GM23338 (cell line): ENCODE measurements at regions not wholly inside any gene's neighbourhood (a gene's known extent, or its start where the extent isn't known, plus 50 kb on each side); places are given as distances from the start of the nearest gene placed in this dataset.

Experiments
- ATAC-seq: fragments of 200-7000 bp; cut with Tn5 transposase; 3 replicates; pipeline ENCODE4 v1.9.1; 2020
- DNase-seq: peaks from one replicate; pipeline ENCODE4 v3.0.0-alpha.2; 2015; ENCODE audit warnings: low spot score
- H2AFZ ChIP-seq: fragments of 200-600 bp; sonication (generic); 2 replicates; pipeline ENCODE4 v1.8.0; 2016; ENCODE audit warnings: antibody characterized with exemption, mild to moderate bottlenecking, moderate library complexity
- H3F3A ChIP-seq: fragments of 200-600 bp; sonication (generic); replicated peaks from 2 replicates; pipeline ENCODE4 v1.8.0; 2017; ENCODE audit warnings: antibody characterized with exemption, mixed run types, low read depth
- H3K27ac ChIP-seq: fragments of 200-600 bp; sonication (generic); 2 replicates; pipeline ENCODE4 v1.6.1; 2016; ENCODE audit warnings: low read depth
- H3K27me3 ChIP-seq: fragments of 200-600 bp; sonication (generic); 2 replicates; pipeline ENCODE4 v1.8.0; 2016; ENCODE audit warnings: mild to moderate bottlenecking, mixed run types, moderate library complexity; ENCODE audit not compliant: insufficient read depth
- H3K36me3 ChIP-seq: fragments of 200-600 bp; sonication (generic); 2 replicates; pipeline ENCODE4 v1.8.0; 2016; ENCODE audit warnings: mild to moderate bottlenecking; ENCODE audit not compliant: insufficient read depth
- H3K4me1 ChIP-seq: fragments of 200-600 bp; sonication (generic); 2 replicates; pipeline ENCODE4 v1.8.0; 2016; ENCODE audit warnings: mild to moderate bottlenecking, moderate library complexity; ENCODE audit not compliant: insufficient read depth
- H3K4me2 ChIP-seq: fragments of 200-600 bp; sonication (generic); 2 replicates; pipeline ENCODE4 v1.7.1; 2017; ENCODE audit warnings: mixed run types
- H3K4me3 ChIP-seq: fragments of 200-600 bp; sonication (generic); 2 replicates; pipeline ENCODE4 v1.6.1; 2016; ENCODE audit warnings: mixed run types
- H3K79me2 ChIP-seq: fragments of 200-600 bp; sonication (generic); replicated peaks from 2 replicates; pipeline ENCODE4 v1.8.0; 2017; ENCODE audit warnings: mild to moderate bottlenecking; ENCODE audit not compliant: insufficient read depth
- H3K9me2 ChIP-seq: fragments of 200-600 bp; sonication (generic); 2 replicates; pipeline ENCODE4 v1.8.0; 2017; ENCODE audit not compliant: insufficient read depth
- H4K20me1 ChIP-seq: fragments of 200-600 bp; sonication (generic); replicated peaks from 2 replicates; pipeline ENCODE4 v1.8.0; 2017; ENCODE audit warnings: mild to moderate bottlenecking; ENCODE audit not compliant: insufficient read depth
- H3K27ac Mint-ChIP-seq: 2 replicates; pipeline ENCODE4 v1.8.0; 2020; ENCODE audit warnings: inconsistent platforms, mild to moderate bottlenecking, moderate library complexity, mixed read lengths
- H3K27me3 Mint-ChIP-seq: 3 replicates; pipeline ENCODE4 v1.8.0; 2022; ENCODE audit warnings: low read depth, mild to moderate bottlenecking, moderate library complexity, mixed read lengths, inconsistent platforms; ENCODE audit not compliant: insufficient read depth, poor library complexity
- H3K36me3 Mint-ChIP-seq: 3 replicates; pipeline ENCODE4 v1.8.0; 2021; ENCODE audit warnings: low read depth, mild to moderate bottlenecking, inconsistent platforms, moderate library complexity, mixed read lengths
- H3K4me1 Mint-ChIP-seq: 3 replicates; pipeline ENCODE4 v1.8.0; 2020; ENCODE audit warnings: mild to moderate bottlenecking, inconsistent platforms, mixed read lengths
- H3K4me3 Mint-ChIP-seq: 3 replicates; pipeline ENCODE4 v1.8.0; 2021; ENCODE audit warnings: moderate library complexity, mild to moderate bottlenecking, inconsistent platforms, mixed read lengths
- H3K9me3 Mint-ChIP-seq: 3 replicates; pipeline ENCODE4 v1.8.0; 2020; ENCODE audit warnings: moderate library complexity, mild to moderate bottlenecking, inconsistent platforms, mixed read lengths
- CREB1 ChIP-seq: fragments of 250-450 bp; sonication (Bioruptor Pico); IDR thresholded peaks from 2 replicates; pipeline ENCODE4 v1.5.0; 2020; ENCODE audit warnings: low read depth, mild to moderate bottlenecking, moderate library complexity
- EZH2 ChIP-seq: fragments of 200-600 bp; sonication (generic); IDR thresholded peaks from one replicate; pipeline ENCODE4 v1.8.0; 2017; ENCODE audit warnings: antibody characterized with exemption, mild to moderate bottlenecking, low read depth; ENCODE audit not compliant: unreplicated experiment
- EZH2phosphoT487 ChIP-seq: fragments of 200-600 bp; sonication (generic); IDR thresholded peaks from one replicate; pipeline ENCODE4 v1.8.1; 2018; ENCODE audit warnings: antibody characterized with exemption; ENCODE audit not compliant: unreplicated experiment
- JUNB ChIP-seq: IDR thresholded peaks from one replicate; pipeline ENCODE4 v1.6.1; 2016; ENCODE audit warnings: antibody characterized with exemption; ENCODE audit not compliant: unreplicated experiment
- NANOG ChIP-seq: IDR thresholded peaks from 2 replicates; pipeline ENCODE4 v1.6.1; 2016; ENCODE audit warnings: antibody characterized with exemption, borderline replicate concordance
- POLR2AphosphoS5 ChIP-seq: IDR thresholded peaks from 2 replicates; pipeline ENCODE4 v1.6.1; 2016; ENCODE audit warnings: antibody characterized with exemption, low read depth
- STAT1 ChIP-seq: IDR thresholded peaks from one replicate; pipeline ENCODE4 v1.6.1; 2016; ENCODE audit warnings: antibody characterized with exemption; ENCODE audit not compliant: unreplicated experiment
- ZNF114 ChIP-seq: fragments of 250-450 bp; sonication (Bioruptor Pico); IDR thresholded peaks from 2 replicates; pipeline ENCODE4 v1.5.0; 2020; ENCODE audit warnings: mild to moderate bottlenecking, moderate library complexity
- ZNF331 ChIP-seq: fragments of 250-450 bp; sonication (Bioruptor Pico); IDR thresholded peaks from 2 replicates; pipeline ENCODE4 v1.5.0; 2020; ENCODE audit warnings: low read depth, mild to moderate bottlenecking, moderate library complexity
- TF ChIP-seq, protein P1 (sequence below): fragments of 250-450 bp; sonication (Bioruptor Pico); IDR thresholded peaks from 2 replicates; pipeline ENCODE4 v1.5.0; 2020; ENCODE audit warnings: mild to moderate bottlenecking, moderate library complexity
- TF ChIP-seq, protein P2 (sequence below): IDR thresholded peaks from one replicate; pipeline ENCODE4 v1.6.1; 2018; ENCODE audit warnings: antibody characterized with exemption; ENCODE audit not compliant: unreplicated experiment
- TF ChIP-seq, protein P3 (sequence below), 2 experiments: fragments of 200-600 bp in 1 of 2; sonication (generic) in 1 of 2; conservative IDR thresholded peaks; 2 replicates each; pipeline versions ENCODE4 v1.5.1 to v1.6.1; 2016 to 2017; ENCODE audit warnings: antibody characterized with exemption in 2 of 2, low read depth in 2 of 2, mild to moderate bottlenecking in 2 of 2, moderate library complexity in 1 of 2
- TF ChIP-seq, protein P4 (sequence below): IDR thresholded peaks from 2 replicates; pipeline ENCODE4 v1.6.1; 2016; ENCODE audit warnings: antibody characterized with exemption

DNA sequence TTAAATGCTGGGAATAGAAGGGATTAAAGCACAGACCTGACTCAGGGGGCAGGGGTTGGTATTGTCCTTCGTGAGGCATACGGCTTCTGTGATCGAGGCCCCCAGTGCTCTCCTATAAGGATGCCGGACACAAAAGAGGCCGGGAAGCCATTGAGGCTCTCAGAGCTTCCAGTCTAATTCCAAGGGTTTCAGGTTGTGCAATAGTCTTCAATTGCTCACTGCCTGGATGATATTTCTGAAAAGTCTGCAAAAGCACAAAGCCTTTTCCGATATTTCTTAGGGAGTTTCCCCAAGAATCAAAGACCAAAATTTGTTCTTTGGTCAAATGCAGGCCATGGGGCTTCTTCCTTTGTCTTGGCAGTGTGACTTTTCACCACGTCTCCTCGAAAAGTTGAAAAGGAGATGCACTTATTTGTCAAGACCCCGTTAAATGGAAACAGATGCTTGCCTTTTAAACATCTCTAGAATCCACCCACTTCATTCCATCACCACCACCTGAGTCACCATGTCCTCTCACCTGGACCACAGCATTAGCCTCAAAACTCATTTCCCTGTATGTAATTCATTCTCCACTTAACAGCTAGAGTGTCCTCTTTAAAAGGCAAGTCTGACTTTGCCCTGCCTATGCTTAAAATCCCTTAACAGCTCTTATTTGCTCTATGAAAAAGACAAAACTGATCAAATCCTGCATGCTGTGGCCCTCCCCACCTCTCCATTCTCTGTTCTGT is 134.8 kb upstream of the NAMPT start:
- TF ChIP-seq, protein P1, sequence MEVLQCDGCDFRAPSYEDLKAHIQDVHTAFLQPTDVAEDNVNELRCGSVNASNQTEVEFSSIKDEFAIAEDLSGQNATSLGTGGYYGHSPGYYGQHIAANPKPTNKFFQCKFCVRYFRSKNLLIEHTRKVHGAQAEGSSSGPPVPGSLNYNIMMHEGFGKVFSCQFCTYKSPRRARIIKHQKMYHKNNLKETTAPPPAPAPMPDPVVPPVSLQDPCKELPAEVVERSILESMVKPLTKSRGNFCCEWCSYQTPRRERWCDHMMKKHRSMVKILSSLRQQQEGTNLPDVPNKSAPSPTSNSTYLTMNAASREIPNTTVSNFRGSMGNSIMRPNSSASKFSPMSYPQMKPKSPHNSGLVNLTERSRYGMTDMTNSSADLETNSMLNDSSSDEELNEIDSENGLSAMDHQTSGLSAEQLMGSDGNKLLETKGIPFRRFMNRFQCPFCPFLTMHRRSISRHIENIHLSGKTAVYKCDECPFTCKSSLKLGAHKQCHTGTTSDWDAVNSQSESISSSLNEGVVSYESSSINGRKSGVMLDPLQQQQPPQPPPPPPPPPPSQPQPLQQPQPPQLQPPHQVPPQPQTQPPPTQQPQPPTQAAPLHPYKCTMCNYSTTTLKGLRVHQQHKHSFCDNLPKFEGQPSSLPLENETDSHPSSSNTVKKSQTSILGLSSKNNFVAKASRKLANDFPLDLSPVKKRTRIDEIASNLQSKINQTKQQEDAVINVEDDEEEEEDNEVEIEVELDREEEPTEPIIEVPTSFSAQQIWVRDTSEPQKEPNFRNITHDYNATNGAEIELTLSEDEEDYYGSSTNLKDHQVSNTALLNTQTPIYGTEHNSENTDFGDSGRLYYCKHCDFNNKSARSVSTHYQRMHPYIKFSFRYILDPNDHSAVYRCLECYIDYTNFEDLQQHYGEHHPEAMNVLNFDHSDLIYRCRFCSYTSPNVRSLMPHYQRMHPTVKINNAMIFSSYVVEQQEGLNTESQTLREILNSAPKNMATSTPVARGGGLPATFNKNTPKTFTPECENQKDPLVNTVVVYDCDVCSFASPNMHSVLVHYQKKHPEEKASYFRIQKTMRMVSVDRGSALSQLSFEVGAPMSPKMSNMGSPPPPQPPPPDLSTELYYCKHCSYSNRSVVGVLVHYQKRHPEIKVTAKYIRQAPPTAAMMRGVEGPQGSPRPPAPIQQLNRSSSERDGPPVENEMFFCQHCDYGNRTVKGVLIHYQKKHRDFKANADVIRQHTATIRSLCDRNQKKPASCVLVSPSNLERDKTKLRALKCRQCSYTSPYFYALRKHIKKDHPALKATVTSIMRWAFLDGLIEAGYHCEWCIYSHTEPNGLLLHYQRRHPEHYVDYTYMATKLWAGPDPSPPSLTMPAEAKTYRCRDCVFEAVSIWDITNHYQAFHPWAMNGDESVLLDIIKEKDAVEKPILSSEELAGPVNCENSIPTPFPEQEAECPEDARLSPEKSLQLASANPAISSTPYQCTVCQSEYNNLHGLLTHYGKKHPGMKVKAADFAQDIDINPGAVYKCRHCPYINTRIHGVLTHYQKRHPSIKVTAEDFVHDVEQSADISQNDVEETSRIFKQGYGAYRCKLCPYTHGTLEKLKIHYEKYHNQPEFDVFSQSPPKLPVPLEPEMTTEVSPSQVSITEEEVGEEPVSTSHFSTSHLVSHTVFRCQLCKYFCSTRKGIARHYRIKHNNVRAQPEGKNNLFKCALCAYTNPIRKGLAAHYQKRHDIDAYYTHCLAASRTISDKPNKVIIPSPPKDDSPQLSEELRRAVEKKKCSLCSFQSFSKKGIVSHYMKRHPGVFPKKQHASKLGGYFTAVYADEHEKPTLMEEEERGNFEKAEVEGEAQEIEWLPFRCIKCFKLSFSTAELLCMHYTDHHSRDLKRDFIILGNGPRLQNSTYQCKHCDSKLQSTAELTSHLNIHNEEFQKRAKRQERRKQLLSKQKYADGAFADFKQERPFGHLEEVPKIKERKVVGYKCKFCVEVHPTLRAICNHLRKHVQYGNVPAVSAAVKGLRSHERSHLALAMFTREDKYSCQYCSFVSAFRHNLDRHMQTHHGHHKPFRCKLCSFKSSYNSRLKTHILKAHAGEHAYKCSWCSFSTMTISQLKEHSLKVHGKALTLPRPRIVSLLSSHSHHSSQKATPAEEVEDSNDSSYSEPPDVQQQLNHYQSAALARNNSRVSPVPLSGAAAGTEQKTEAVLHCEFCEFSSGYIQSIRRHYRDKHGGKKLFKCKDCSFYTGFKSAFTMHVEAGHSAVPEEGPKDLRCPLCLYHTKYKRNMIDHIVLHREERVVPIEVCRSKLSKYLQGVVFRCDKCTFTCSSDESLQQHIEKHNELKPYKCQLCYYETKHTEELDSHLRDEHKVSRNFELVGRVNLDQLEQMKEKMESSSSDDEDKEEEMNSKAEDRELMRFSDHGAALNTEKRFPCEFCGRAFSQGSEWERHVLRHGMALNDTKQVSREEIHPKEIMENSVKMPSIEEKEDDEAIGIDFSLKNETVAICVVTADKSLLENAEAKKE (CRISPR knock-in tag): no peak
- TF ChIP-seq EZH2: no peak
- TF ChIP-seq ZNF114 (CRISPR knock-in tag): no peak
- TF ChIP-seq, protein P2, sequence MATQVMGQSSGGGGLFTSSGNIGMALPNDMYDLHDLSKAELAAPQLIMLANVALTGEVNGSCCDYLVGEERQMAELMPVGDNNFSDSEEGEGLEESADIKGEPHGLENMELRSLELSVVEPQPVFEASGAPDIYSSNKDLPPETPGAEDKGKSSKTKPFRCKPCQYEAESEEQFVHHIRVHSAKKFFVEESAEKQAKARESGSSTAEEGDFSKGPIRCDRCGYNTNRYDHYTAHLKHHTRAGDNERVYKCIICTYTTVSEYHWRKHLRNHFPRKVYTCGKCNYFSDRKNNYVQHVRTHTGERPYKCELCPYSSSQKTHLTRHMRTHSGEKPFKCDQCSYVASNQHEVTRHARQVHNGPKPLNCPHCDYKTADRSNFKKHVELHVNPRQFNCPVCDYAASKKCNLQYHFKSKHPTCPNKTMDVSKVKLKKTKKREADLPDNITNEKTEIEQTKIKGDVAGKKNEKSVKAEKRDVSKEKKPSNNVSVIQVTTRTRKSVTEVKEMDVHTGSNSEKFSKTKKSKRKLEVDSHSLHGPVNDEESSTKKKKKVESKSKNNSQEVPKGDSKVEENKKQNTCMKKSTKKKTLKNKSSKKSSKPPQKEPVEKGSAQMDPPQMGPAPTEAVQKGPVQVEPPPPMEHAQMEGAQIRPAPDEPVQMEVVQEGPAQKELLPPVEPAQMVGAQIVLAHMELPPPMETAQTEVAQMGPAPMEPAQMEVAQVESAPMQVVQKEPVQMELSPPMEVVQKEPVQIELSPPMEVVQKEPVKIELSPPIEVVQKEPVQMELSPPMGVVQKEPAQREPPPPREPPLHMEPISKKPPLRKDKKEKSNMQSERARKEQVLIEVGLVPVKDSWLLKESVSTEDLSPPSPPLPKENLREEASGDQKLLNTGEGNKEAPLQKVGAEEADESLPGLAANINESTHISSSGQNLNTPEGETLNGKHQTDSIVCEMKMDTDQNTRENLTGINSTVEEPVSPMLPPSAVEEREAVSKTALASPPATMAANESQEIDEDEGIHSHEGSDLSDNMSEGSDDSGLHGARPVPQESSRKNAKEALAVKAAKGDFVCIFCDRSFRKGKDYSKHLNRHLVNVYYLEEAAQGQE: no peak
- no peak for TF ChIP-seq NANOG
- no peak for TF ChIP-seq JUNB
- TF ChIP-seq ZNF331 (CRISPR knock-in tag): no peak
- no peak for TF ChIP-seq POLR2AphosphoS5
- TF ChIP-seq CREB1 (CRISPR knock-in tag): no peak
- TF ChIP-seq, protein P3, sequence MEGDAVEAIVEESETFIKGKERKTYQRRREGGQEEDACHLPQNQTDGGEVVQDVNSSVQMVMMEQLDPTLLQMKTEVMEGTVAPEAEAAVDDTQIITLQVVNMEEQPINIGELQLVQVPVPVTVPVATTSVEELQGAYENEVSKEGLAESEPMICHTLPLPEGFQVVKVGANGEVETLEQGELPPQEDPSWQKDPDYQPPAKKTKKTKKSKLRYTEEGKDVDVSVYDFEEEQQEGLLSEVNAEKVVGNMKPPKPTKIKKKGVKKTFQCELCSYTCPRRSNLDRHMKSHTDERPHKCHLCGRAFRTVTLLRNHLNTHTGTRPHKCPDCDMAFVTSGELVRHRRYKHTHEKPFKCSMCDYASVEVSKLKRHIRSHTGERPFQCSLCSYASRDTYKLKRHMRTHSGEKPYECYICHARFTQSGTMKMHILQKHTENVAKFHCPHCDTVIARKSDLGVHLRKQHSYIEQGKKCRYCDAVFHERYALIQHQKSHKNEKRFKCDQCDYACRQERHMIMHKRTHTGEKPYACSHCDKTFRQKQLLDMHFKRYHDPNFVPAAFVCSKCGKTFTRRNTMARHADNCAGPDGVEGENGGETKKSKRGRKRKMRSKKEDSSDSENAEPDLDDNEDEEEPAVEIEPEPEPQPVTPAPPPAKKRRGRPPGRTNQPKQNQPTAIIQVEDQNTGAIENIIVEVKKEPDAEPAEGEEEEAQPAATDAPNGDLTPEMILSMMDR (conservative IDR thresholded peaks at IDR 0.05; ENCODE audit: low read depth in 2 of 2): no peak
- TF ChIP-seq STAT1: no peak
- TF ChIP-seq EZH2phosphoT487: no peak
- TF ChIP-seq, protein P4, sequence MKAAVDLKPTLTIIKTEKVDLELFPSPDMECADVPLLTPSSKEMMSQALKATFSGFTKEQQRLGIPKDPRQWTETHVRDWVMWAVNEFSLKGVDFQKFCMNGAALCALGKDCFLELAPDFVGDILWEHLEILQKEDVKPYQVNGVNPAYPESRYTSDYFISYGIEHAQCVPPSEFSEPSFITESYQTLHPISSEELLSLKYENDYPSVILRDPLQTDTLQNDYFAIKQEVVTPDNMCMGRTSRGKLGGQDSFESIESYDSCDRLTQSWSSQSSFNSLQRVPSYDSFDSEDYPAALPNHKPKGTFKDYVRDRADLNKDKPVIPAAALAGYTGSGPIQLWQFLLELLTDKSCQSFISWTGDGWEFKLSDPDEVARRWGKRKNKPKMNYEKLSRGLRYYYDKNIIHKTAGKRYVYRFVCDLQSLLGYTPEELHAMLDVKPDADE: no peak
- H3K9me3 Mint-ChIP-seq: peaks cover 5% of the 10 kb centered on the region; the same call in 2 of the 3 replicates
- no peaks in the 10 kb centered on the region for H3K36me3 ChIP-seq
- no peaks in the 10 kb centered on the region for H3K27me3 Mint-ChIP-seq
- no peaks in the 10 kb centered on the region for H3K9me2 ChIP-seq
- no peaks in the 10 kb centered on the region for H3F3A ChIP-seq
- H3K27ac Mint-ChIP-seq: no peak overlapping the region
- ATAC-seq (no peak), DNase-seq (no peak)
- H3K4me3 Mint-ChIP-seq: no peak overlapping the region
- H2AFZ ChIP-seq: no peak overlapping the region
- H3K27ac ChIP-seq: no peak overlapping the region
- no peak overlapping the region for H3K4me3 ChIP-seq
- H3K79me2 ChIP-seq: no peaks in the 10 kb centered on the region
- H3K36me3 Mint-ChIP-seq: no peaks in the 10 kb centered on the region; the same call in 2 of the 3 replicates
- H3K4me1 ChIP-seq: no peaks in the 10 kb centered on the region
- H3K4me1 Mint-ChIP-seq: no peaks in the 10 kb centered on the region; the same call in 2 of the 3 replicates
- no peak overlapping the region for H3K4me2 ChIP-seq
- no peaks in the 10 kb centered on the region for H4K20me1 ChIP-seq
- H3K27me3 ChIP-seq: no peaks in the 10 kb centered on the region
